GM19455 (cell line): ENCODE measurements at regions not wholly inside any gene's neighbourhood (a gene's known extent, or its start where the extent isn't known, plus 50 kb on each side); places are given as distances from the start of the nearest gene placed in this dataset.

ENCODE experiments used
- ATAC-seq: cut with Tn5 transposase; IDR thresholded peaks from one replicate; pipeline ENCODE4 v1.9.1; 2021; ENCODE audit not compliant: unreplicated experiment

- no peak for ATAC-seq
Measured at GRCh38 chr13:80133631-80134261, 207.2 kb downstream of the SPRY2 start.

GRCh38 chr13:80132741-80133601 is 208.0 kb downstream of the SPRY2 start:
- ATAC-seq, result no peak

- ATAC-seq, result no peak
Measured at GRCh38 chr13:80131204-80131603, 209.7 kb downstream of the SPRY2 start.

GRCh38 chr13:80126389-80127068 is 214.4 kb downstream of the SPRY2 start:
- no peak for ATAC-seq

GRCh38 chr13:80123945-80124344 is 217.0 kb downstream of the SPRY2 start:
- no peak for ATAC-seq

GRCh38 chr13:80121038-80121437 is 219.9 kb downstream of the SPRY2 start:
- no peak for ATAC-seq

- ATAC-seq, result no peak
Measured at GRCh38 chr13:80118506-80118905, 222.4 kb downstream of the SPRY2 start.

- no peak for ATAC-seq
Measured at GRCh38 chr13:80118099-80118498, 222.8 kb downstream of the SPRY2 start.

- ATAC-seq, result no peak
Measured at GRCh38 chr13:80117515-80117914, 223.4 kb downstream of the SPRY2 start.

- no peak for ATAC-seq
Measured at GRCh38 chr13:80116107-80116506, 224.8 kb downstream of the SPRY2 start.

- no peak for ATAC-seq
Measured at GRCh38 chr13:80115616-80116015, 225.3 kb downstream of the SPRY2 start.

GRCh38 chr13:80113714-80114454 is 227.0 kb downstream of the SPRY2 start:
- no peak for ATAC-seq

GRCh38 chr13:80109303-80109702 is 231.6 kb downstream of the SPRY2 start:
- no peak for ATAC-seq

- no peak for ATAC-seq
Measured at GRCh38 chr13:80105350-80105749, 235.6 kb downstream of the SPRY2 start.

- no peak for ATAC-seq
Measured at GRCh38 chr13:80101040-80101439, 239.9 kb downstream of the SPRY2 start.

GRCh38 chr13:80100636-80101035 is 240.3 kb downstream of the SPRY2 start:
- no peak for ATAC-seq

- no peak for ATAC-seq
Measured at GRCh38 chr13:80097561-80097960, 243.4 kb downstream of the SPRY2 start.

GRCh38 chr13:80096383-80096782 is 244.5 kb downstream of the SPRY2 start:
- ATAC-seq, result no peak

- ATAC-seq, result no peak
Measured at GRCh38 chr13:80094526-80094925, 246.4 kb downstream of the SPRY2 start.

- no peak for ATAC-seq
Measured at GRCh38 chr13:80093888-80094287, 247.0 kb downstream of the SPRY2 start.

GRCh38 chr13:80086304-80086721 is 254.6 kb downstream of the SPRY2 start:
- ATAC-seq, result no peak
